K562 (cell line): ENCODE measurements at regions not wholly inside any gene's neighbourhood (a gene's known extent, or its start where the extent isn't known, plus 50 kb on each side); places are given as distances from the start of the nearest gene placed in this dataset.

Source experiments
- ATAC-seq: fragments of 200-7000 bp; cut with Tn5 transposase; 3 replicates; pipeline ENCODE4 v1.9.1; 2020; ENCODE audit warnings: moderate library complexity
- BruUV-seq: library from RNA; stranded (reverse); fragments of 400-500 nt; replicated peaks from 2 replicates; lab custom pipeline; 2021; lab: Mats Ljungman, UMichigan
- CTCF ChIA-PET: fragments of 300-600 bp; formaldehyde crosslinking; extraction: SDS; loops from one replicate; lab custom pipeline; 2021; ENCODE audit warnings: low intra/inter-chr PET ratio; lab: Yijun Ruan, JAX
- POLR2A ChIA-PET: fragments of 300-600, 350-650 bp; sonication (Branson Sonifier 250); formaldehyde crosslinking; extraction: SDS; loops from one replicate; lab custom pipeline; 2021; ENCODE audit warnings: antibody characterized with exemption, inconsistent platforms; lab: Yijun Ruan, JAX
- DNase-seq, 4 experiments: peaks; one replicate each; pipeline versions ENCODE4 v3.0.0 to v3.0.0-alpha.2; 2011 to 2018; ENCODE audit warnings: low spot score in 3 of 4, mixed read lengths in 3 of 4; ENCODE audit errors: extremely low read depth in 1 of 4
- FAIRE-seq: peaks from 2 replicates; lab custom pipeline; 2011; peaks lifted over from hg19 to GRCh38; lab: Jason Lieb, UNC
- H2AFZ ChIP-seq: 2 replicates; pipeline ENCODE4 v1.6.0; 2011; ENCODE audit warnings: low read depth, low read length, control low read depth, inconsistent platforms
- H3K27ac ChIP-seq: fragments of 200-600 bp; 3 replicates; pipeline ENCODE4 v1.8.0; 2011; ENCODE audit warnings: low read depth, mild to moderate bottlenecking, control low read depth, inconsistent platforms, low read length, moderate library complexity, mixed read lengths; ENCODE audit errors: extremely low read depth
- H3K27me3 ChIP-seq, 2 experiments: fragments of 300-600 bp in 1 of 2; 2 replicates in 1 of 2; 3 replicates in 1 of 2; pipeline versions ENCODE4 v1.6.0 to v1.8.0; 2011; ENCODE audit warnings: inconsistent platforms in 2 of 2, low read length in 2 of 2, mild to moderate bottlenecking in 1 of 2, mixed read lengths in 1 of 2, moderate library complexity in 1 of 2; ENCODE audit not compliant: control insufficient read depth in 2 of 2, insufficient read depth in 2 of 2
- H3K36me3 ChIP-seq: fragments of 300-600 bp; 3 replicates; pipeline ENCODE4 v1.8.0; 2011; ENCODE audit warnings: mild to moderate bottlenecking, low read length, inconsistent platforms; ENCODE audit not compliant: control insufficient read depth, insufficient read depth
- H3K4me1 ChIP-seq, 2 experiments: fragments of 200-600 bp in 1 of 2; replicated peaks in 1 of 2; 2 replicates in 1 of 2; 3 replicates in 1 of 2; pipeline versions ENCODE4 v1.5.1 to v1.8.0; 2011; ENCODE audit warnings: inconsistent platforms in 2 of 2, low read length in 2 of 2, mild to moderate bottlenecking in 1 of 2, mixed read lengths in 1 of 2, moderate library complexity in 1 of 2; ENCODE audit not compliant: control insufficient read depth in 2 of 2, insufficient read depth in 2 of 2
- H3K4me2 ChIP-seq: 2 replicates; pipeline ENCODE4 v1.6.1; 2011; ENCODE audit warnings: low read length, control low read depth, inconsistent platforms, mixed read lengths; ENCODE audit not compliant: insufficient read depth
- H3K4me3 ChIP-seq: fragments of 200-600 bp; sonication (generic), shearing (Covaris generic); 2 replicates; pipeline ENCODE4 v1.5.1; 2016; ENCODE audit warnings: control low read depth, inconsistent platforms
- H3K79me2 ChIP-seq: fragments of 200-600 bp; 3 replicates; pipeline ENCODE4 v1.8.0; 2011; ENCODE audit warnings: low read length, inconsistent platforms; ENCODE audit not compliant: control insufficient read depth, insufficient read depth
- H3K9ac ChIP-seq, 2 experiments: 2 replicates each; pipeline versions ENCODE4 v1.6.0 to v1.6.1; 2011; ENCODE audit warnings: low read depth in 2 of 2, low read length in 2 of 2, control low read depth in 1 of 2, inconsistent platforms in 1 of 2, mild to moderate bottlenecking in 1 of 2, mixed read lengths in 1 of 2; ENCODE audit not compliant: insufficient read depth in 1 of 2
- H3K9me1 ChIP-seq: one replicate; pipeline ENCODE4 v1.6.0; 2011; ENCODE audit warnings: inconsistent platforms, mild to moderate bottlenecking, low read length, moderate library complexity; ENCODE audit not compliant: control insufficient read depth, insufficient read depth
- H3K9me3 ChIP-seq: replicated peaks from 2 replicates; pipeline ENCODE4 v1.5.1; 2011; ENCODE audit warnings: low read depth, low read length, inconsistent platforms; ENCODE audit not compliant: control insufficient read depth, insufficient read depth
- H4K20me1 ChIP-seq: replicated peaks from 2 replicates; pipeline ENCODE4 v1.6.1; 2011; ENCODE audit warnings: low read length, inconsistent platforms, mixed read lengths; ENCODE audit not compliant: control insufficient read depth, insufficient read depth
- BRD9 ChIP-seq: fragments of 450-650 bp; IDR thresholded peaks from 2 replicates; pipeline ENCODE4 v1.6.1; 2018; ENCODE audit warnings: low read depth; ENCODE audit not compliant: partially characterized antibody
- FOXK1 ChIP-seq: sonication (generic); formaldehyde crosslinking; IDR thresholded peaks from 2 replicates; pipeline ENCODE4 v1.8.0; 2022; ENCODE audit warnings: missing genetic modification reagents, mild to moderate bottlenecking, borderline replicate concordance
- SMARCA5 ChIP-seq: fragments of 450-650 bp; IDR thresholded peaks from 2 replicates; pipeline ENCODE4 v1.6.1; 2016
- SMARCB1 ChIP-seq: IDR thresholded peaks from 2 replicates; pipeline ENCODE4 v1.6.1; 2011; ENCODE audit warnings: improper control_type of control experiment, low read depth; ENCODE audit not compliant: insufficient read length
- WGBS: fragments of 100-300 bp; shearing (Covaris generic); methylation state at CpG from one replicate; pipeline ENCODE4 v1.1.6; 2016; ENCODE audit warnings: low coverage, mixed read lengths; ENCODE audit not compliant: insufficient coverage; ENCODE audit errors: missing lambda C conversion rate; 5-methylcytosine and 5-hydroxymethylcytosine counted together
- in situ Hi-C: fragments of 300-500 bp; cut with MboI; formaldehyde crosslinking; loops from 4 replicates; pipeline ENCODE4 v1.15.0; 2018; ENCODE audit warnings: inconsistent platforms, mixed read lengths
- intact Hi-C: fragments of 100-400 bp; cut with micrococcal nuclease; formaldehyde crosslinking; loops from 2 replicates; pipeline ENCODE4 v1.14.2; 2022
- TF ChIP-seq, protein P1 (sequence below): IDR thresholded peaks from 3 replicates; pipeline ENCODE4 v1.6.1; 2011; ENCODE audit warnings: borderline replicate concordance, mild to moderate bottlenecking, moderate library complexity; ENCODE audit not compliant: insufficient read length; ENCODE audit errors: extremely low read depth

DNA sequence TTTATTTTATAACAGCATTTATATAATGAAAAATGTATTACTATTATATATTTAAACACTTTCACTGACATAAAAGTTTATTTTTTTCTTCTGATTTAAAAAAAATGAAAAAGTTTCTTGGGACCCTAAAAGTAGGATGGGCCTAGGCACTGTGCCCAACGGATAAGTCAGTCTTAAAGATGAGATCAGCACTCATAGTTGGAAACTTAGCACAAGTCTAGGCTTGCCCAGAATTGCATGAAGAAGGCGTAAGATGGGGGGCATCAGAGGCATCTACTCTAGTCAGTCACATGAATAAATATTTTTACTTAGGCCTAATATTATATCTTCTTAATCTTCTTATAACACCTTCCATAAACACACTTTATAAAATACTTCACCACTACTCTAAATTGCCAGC lies 306.7 kb upstream of the GRID2 start:
- no peaks in the 10 kb centered on the region for H4K20me1 ChIP-seq
- H2AFZ ChIP-seq, result no peak overlapping the region
- ChIA-PET POLR2A (no interaction called here), CTCF (no interaction called here)
- no peak overlapping the region for H3K4me2 ChIP-seq
- in situ Hi-C loops (no loop called here), intact Hi-C loops (no loop called here)
- TF ChIP-seq SMARCA5, result no peak
- no peak for TF ChIP-seq BRD9
- TF ChIP-seq, protein P1, sequence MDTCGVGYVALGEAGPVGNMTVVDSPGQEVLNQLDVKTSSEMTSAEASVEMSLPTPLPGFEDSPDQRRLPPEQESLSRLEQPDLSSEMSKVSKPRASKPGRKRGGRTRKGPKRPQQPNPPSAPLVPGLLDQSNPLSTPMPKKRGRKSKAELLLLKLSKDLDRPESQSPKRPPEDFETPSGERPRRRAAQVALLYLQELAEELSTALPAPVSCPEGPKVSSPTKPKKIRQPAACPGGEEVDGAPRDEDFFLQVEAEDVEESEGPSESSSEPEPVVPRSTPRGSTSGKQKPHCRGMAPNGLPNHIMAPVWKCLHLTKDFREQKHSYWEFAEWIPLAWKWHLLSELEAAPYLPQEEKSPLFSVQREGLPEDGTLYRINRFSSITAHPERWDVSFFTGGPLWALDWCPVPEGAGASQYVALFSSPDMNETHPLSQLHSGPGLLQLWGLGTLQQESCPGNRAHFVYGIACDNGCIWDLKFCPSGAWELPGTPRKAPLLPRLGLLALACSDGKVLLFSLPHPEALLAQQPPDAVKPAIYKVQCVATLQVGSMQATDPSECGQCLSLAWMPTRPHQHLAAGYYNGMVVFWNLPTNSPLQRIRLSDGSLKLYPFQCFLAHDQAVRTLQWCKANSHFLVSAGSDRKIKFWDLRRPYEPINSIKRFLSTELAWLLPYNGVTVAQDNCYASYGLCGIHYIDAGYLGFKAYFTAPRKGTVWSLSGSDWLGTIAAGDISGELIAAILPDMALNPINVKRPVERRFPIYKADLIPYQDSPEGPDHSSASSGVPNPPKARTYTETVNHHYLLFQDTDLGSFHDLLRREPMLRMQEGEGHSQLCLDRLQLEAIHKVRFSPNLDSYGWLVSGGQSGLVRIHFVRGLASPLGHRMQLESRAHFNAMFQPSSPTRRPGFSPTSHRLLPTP, result no peak
- TF ChIP-seq FOXK1 (CRISPR knock-in tag), result no peak
- no peak for TF ChIP-seq SMARCB1
- ATAC-seq, result no peak
- no peaks in the 10 kb centered on the region for H3K4me1 ChIP-seq
- H3K36me3 ChIP-seq, result no peaks in the 10 kb centered on the region
- H3K4me3 ChIP-seq, result no peak overlapping the region
- no peaks in the 10 kb centered on the region for H3K27me3 ChIP-seq
- WGBS, result 0% methylated on average over 2 of the region's 2 CpGs
- H3K9me3 ChIP-seq, result no peaks in the 10 kb centered on the region; the same call in 1 of the 2 replicates
- BruUV-seq, result no TSS peak
- no peaks in the 10 kb centered on the region for H3K9me1 ChIP-seq
- no peak for FAIRE-seq
- no peaks in the 10 kb centered on the region for H3K79me2 ChIP-seq
- no peak overlapping the region for H3K27ac ChIP-seq
- DNase-seq, result no peak
- no peak overlapping the region for H3K9ac ChIP-seq
